Loucy (cell line): ENCODE measurements at regions not wholly inside any gene's neighbourhood (a gene's known extent, or its start where the extent isn't known, plus 50 kb on each side); places are given as distances from the start of the nearest gene placed in this dataset.

Experiments used
- H2AFZ ChIP-seq: fragments of 200-600 bp; sonication (generic); 2 replicates; pipeline ENCODE4 v1.6.0; 2016; ENCODE audit warnings: antibody characterized with exemption, mild to moderate bottlenecking, low read length, moderate library complexity
- H3F3A ChIP-seq: fragments of 200-600 bp; 2 replicates; pipeline ENCODE4 v1.6.0; 2016; ENCODE audit warnings: antibody characterized with exemption, low read depth, mild to moderate bottlenecking
- H3K27me3 ChIP-seq: fragments of 200-600 bp; sonication (generic); 2 replicates; pipeline ENCODE4 v1.6.1; 2014; ENCODE audit warnings: low read length, mild to moderate bottlenecking; ENCODE audit not compliant: insufficient read depth, poor library complexity, severe bottlenecking
- H3K36me3 ChIP-seq: fragments of 200-600 bp; sonication (generic); 2 replicates; pipeline ENCODE4 v1.6.1; 2016; ENCODE audit warnings: low read length; ENCODE audit not compliant: insufficient read depth
- H3K4me1 ChIP-seq: fragments of 200-600 bp; sonication (generic); 2 replicates; pipeline ENCODE4 v1.5.1; 2014; ENCODE audit warnings: low read length, mild to moderate bottlenecking; ENCODE audit not compliant: insufficient read depth, poor library complexity, severe bottlenecking
- H3K4me2 ChIP-seq: fragments of 200-600 bp; sonication (generic); 2 replicates; pipeline ENCODE4 v1.6.0; 2014; ENCODE audit warnings: antibody characterized with exemption, low read length, low read depth, mild to moderate bottlenecking; ENCODE audit not compliant: poor library complexity, severe bottlenecking
- H3K4me3 ChIP-seq: fragments of 200-600 bp; sonication (generic); 2 replicates; pipeline ENCODE4 v1.5.1; 2014; ENCODE audit warnings: low read length, mild to moderate bottlenecking, mixed read lengths; ENCODE audit not compliant: poor library complexity, severe bottlenecking
- H3K79me2 ChIP-seq: fragments of 200-600 bp; sonication (generic); 2 replicates; pipeline ENCODE4 v1.6.1; 2014; ENCODE audit warnings: low read length; ENCODE audit not compliant: insufficient read depth
- H3K9ac ChIP-seq: fragments of 200-600 bp; sonication (generic); 2 replicates; pipeline ENCODE4 v1.6.0; 2014; ENCODE audit warnings: mild to moderate bottlenecking, low read depth, low read length, moderate library complexity; ENCODE audit not compliant: poor library complexity, severe bottlenecking
- H3K9me2 ChIP-seq: fragments of 200-600 bp; sonication (generic); replicated peaks from 2 replicates; pipeline ENCODE4 v1.6.1; 2016; ENCODE audit warnings: low read depth, low read length, mixed read lengths
- H3K9me3 ChIP-seq: fragments of 200-600 bp; sonication (generic); 2 replicates; pipeline ENCODE4 v1.6.1; 2014; ENCODE audit warnings: mild to moderate bottlenecking, antibody characterized with exemption, low read length, low read depth; ENCODE audit not compliant: insufficient read depth
- H4K20me1 ChIP-seq: fragments of 200-600 bp; sonication (generic); 2 replicates; pipeline ENCODE4 v1.6.0; 2014; ENCODE audit warnings: antibody characterized with exemption, low read length, mild to moderate bottlenecking; ENCODE audit not compliant: insufficient read depth, poor library complexity, severe bottlenecking
- EZH2phosphoT487 ChIP-seq: fragments of 200-600 bp; IDR thresholded peaks from 2 replicates; pipeline ENCODE4 v1.6.1; 2018; ENCODE audit warnings: antibody characterized with exemption, mild to moderate bottlenecking, moderate library complexity, borderline replicate concordance
- TF ChIP-seq, protein P1 (sequence below): fragments of 200-600 bp; sonication (generic); conservative IDR thresholded peaks from 2 replicates; pipeline ENCODE4 v1.5.1; 2014; ENCODE audit warnings: mild to moderate bottlenecking, antibody characterized with exemption, low read length

DNA sequence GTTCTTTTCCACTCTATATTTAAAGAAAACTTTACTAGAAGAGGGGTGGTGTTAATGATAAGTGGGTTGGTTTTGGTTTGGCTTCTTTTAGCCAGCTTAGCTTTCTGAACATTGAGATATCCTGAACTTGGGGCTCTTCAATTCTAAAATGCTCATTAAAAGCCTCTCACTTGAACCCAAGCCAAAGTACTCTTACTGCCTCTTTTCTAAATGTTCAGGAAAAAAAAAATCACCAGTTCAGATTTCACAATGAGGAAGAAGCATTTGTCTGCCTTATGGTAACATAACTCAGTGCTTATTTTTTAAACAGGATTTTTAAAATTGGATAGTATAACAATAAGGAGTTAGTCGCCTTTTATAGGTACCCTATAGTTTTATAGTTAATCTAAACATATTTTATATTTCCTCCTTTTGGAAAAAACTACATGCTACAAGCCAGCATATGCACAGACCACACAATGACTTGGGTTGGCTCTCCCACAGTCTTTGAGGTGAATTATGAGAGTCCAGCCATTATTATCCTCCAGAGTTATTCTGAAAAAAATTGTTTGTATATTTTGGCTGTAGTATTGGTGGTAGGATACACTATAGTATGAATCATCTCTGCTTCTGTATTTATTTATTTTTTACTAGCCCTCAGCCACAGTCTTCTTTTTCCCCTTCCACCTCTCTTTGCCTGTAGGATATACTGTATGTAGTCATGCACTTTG lies 195.5 kb upstream of the TMPO start:
- H2AFZ ChIP-seq, result no peak overlapping the region; the same call in 1 of the 2 replicates

DNA sequence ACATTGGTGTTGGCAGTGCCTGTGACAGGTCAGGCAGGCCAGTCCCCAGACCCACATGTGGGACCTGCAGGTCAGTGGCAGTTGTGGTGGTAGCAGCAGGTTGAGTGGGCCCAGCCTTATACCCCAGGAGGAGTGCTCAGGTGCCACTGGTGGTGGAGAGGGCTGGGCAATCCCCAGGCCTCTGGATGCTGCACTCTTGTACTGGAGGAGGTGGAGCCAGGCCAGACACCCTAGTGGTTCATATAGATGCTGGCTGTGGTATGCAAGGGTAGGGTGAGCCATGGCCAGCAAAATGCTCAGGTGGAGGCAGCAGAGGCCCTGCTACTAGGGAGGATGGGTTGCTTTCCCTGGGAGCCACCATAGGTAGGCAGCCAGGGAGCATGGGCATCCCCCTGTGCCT lies 190.4 kb upstream of the TMPO start:
- no peak overlapping the region for H2AFZ ChIP-seq
- no peak overlapping the region for H3K4me2 ChIP-seq
- no peaks in the 10 kb centered on the region for H3K79me2 ChIP-seq
- no peaks in the 10 kb centered on the region for H3K36me3 ChIP-seq
- no peaks in the 10 kb centered on the region for H3F3A ChIP-seq
- no peaks in the 10 kb centered on the region for H4K20me1 ChIP-seq
- H3K4me1 ChIP-seq, result no peaks in the 10 kb centered on the region
- H3K27me3 ChIP-seq, result no peaks in the 10 kb centered on the region
- no peak overlapping the region for H3K9ac ChIP-seq
- TF ChIP-seq, protein P1, sequence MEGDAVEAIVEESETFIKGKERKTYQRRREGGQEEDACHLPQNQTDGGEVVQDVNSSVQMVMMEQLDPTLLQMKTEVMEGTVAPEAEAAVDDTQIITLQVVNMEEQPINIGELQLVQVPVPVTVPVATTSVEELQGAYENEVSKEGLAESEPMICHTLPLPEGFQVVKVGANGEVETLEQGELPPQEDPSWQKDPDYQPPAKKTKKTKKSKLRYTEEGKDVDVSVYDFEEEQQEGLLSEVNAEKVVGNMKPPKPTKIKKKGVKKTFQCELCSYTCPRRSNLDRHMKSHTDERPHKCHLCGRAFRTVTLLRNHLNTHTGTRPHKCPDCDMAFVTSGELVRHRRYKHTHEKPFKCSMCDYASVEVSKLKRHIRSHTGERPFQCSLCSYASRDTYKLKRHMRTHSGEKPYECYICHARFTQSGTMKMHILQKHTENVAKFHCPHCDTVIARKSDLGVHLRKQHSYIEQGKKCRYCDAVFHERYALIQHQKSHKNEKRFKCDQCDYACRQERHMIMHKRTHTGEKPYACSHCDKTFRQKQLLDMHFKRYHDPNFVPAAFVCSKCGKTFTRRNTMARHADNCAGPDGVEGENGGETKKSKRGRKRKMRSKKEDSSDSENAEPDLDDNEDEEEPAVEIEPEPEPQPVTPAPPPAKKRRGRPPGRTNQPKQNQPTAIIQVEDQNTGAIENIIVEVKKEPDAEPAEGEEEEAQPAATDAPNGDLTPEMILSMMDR, result no peak
- TF ChIP-seq EZH2phosphoT487, result no peak
- no peaks in the 10 kb centered on the region for H3K9me2 ChIP-seq
- H3K9me3 ChIP-seq, result no peaks in the 10 kb centered on the region
- no peak overlapping the region for H3K4me3 ChIP-seq

More for the DNA sequence above, 195.5 kb upstream of the TMPO start:
- Histone ChIP-seq H3K9me3 (no peaks in the 10 kb centered on the region), H3F3A (no peaks in the 10 kb centered on the region), H3K36me3 (no peaks in the 10 kb centered on the region), H3K27me3 (no peaks in the 10 kb centered on the region), H3K9ac (no peak overlapping the region), H3K4me1 (no peaks in the 10 kb centered on the region), H3K4me3 (no peak overlapping the region), H3K4me2 (no peak overlapping the region), H3K79me2 (no peaks in the 10 kb centered on the region), H3K9me2 (no peaks in the 10 kb centered on the region), H4K20me1 (no peaks in the 10 kb centered on the region)
- TF ChIP-seq, protein P1, result no peak
- TF ChIP-seq EZH2phosphoT487, result no peak

DNA sequence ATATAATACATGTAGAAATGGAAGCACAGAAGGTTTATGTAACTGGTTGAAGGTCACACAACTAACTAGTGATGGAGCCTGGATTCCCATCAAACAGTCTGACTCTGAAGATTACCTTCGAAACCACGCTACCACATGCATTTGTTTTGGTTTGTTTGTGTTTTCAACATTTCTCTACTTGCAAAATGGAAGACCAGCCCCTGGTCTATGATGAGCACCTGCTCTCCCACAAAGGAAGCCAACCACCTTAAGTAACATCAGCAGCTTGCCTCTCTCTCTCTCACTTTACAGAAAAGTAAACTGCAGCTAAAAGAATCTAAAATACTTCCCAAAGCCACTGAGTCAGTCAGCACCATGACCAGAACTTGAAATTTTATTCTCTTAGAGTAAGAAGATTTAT lies 186.9 kb upstream of the TMPO start:
- H3F3A ChIP-seq, result no peaks in the 10 kb centered on the region
- no peaks in the 10 kb centered on the region for H3K9me2 ChIP-seq
- H3K79me2 ChIP-seq, result no peaks in the 10 kb centered on the region
- TF ChIP-seq EZH2phosphoT487, result no peak
- TF ChIP-seq, protein P1, result no peak
- no peaks in the 10 kb centered on the region for H3K9me3 ChIP-seq
- H4K20me1 ChIP-seq, result no peaks in the 10 kb centered on the region
- H3K4me1 ChIP-seq, result no peaks in the 10 kb centered on the region
- 0 out of 2 replicates have a peak overlapping the region, but pooled peaks have one; percentile 29 for H2AFZ ChIP-seq
- H3K4me3 ChIP-seq, result no peak overlapping the region
- no peak overlapping the region for H3K4me2 ChIP-seq
- no peaks in the 10 kb centered on the region for H3K36me3 ChIP-seq
- H3K9ac ChIP-seq, result no peak overlapping the region
- H3K27me3 ChIP-seq, result no peaks in the 10 kb centered on the region
